Keratinocyte (primary cell): ENCODE measurements at regions not wholly inside any gene's neighbourhood (a gene's known extent, or its start where the extent isn't known, plus 50 kb on each side); places are given as distances from the start of the nearest gene placed in this dataset.

Source experiments
- DNase-seq: peaks from one replicate; pipeline ENCODE4 v3.0.0-alpha.2; 2011; ENCODE audit warnings: low read depth, missing footprints, low spot score
- FAIRE-seq: peaks from 2 replicates; lab custom pipeline; 2011; peaks lifted over from hg19 to GRCh38; lab: Jason Lieb, UNC
- H2AFZ ChIP-seq: 2 replicates; pipeline ENCODE4 v1.6.0; 2012; ENCODE audit warnings: low read length, control low read depth, inconsistent platforms; ENCODE audit not compliant: control insufficient read depth
- H3K27ac ChIP-seq: 2 replicates; pipeline ENCODE4 v1.5.1; 2011; ENCODE audit warnings: low read length; ENCODE audit not compliant: control insufficient read depth, insufficient read depth
- H3K27me3 ChIP-seq: 3 replicates; pipeline ENCODE4 v1.6.0; 2011; ENCODE audit warnings: low read length; ENCODE audit not compliant: control insufficient read depth, insufficient read depth; ENCODE audit errors: extremely low read depth
- H3K36me3 ChIP-seq, 2 experiments: 2 replicates in 1 of 2; 3 replicates in 1 of 2; pipeline ENCODE4 v1.5.1; 2011; ENCODE audit warnings: low read length in 2 of 2, mild to moderate bottlenecking in 1 of 2; ENCODE audit not compliant: control insufficient read depth in 2 of 2, insufficient read depth in 2 of 2; ENCODE audit errors: extremely low read depth in 1 of 2
- H3K4me1 ChIP-seq: 3 replicates; pipeline ENCODE4 v1.5.1; 2011; ENCODE audit warnings: low read length; ENCODE audit not compliant: control insufficient read depth, insufficient read depth; ENCODE audit errors: extremely low read depth
- H3K4me2 ChIP-seq: 3 replicates; pipeline ENCODE4 v1.6.0; 2011; ENCODE audit warnings: low read depth, low read length; ENCODE audit not compliant: control insufficient read depth, insufficient read depth; ENCODE audit errors: extremely low read depth
- H3K4me3 ChIP-seq, 3 experiments: fragments of 200-600 bp in 1 of 3; sonication (generic) in 1 of 3; 2 replicates in 2 of 3; 3 replicates in 1 of 3; pipeline ENCODE4 v1.5.1; 2011 to 2016; ENCODE audit warnings: low read length in 3 of 3, mild to moderate bottlenecking in 3 of 3, control low read depth in 2 of 3, inconsistent platforms in 1 of 3, low read depth in 1 of 3, mixed read lengths in 1 of 3, mixed run types in 1 of 3, moderate library complexity in 1 of 3; ENCODE audit not compliant: control insufficient read depth in 2 of 3, insufficient read depth in 2 of 3; ENCODE audit errors: extremely low read depth in 1 of 3
- H3K79me2 ChIP-seq: 2 replicates; pipeline ENCODE4 v1.6.0; 2012; ENCODE audit warnings: low read length; ENCODE audit not compliant: control insufficient read depth, insufficient read depth
- H3K9ac ChIP-seq: 3 replicates; pipeline ENCODE4 v1.6.0; 2011; ENCODE audit warnings: low read length; ENCODE audit not compliant: control insufficient read depth, insufficient read depth; ENCODE audit errors: extremely low read depth
- H3K9me1 ChIP-seq: 3 replicates; pipeline ENCODE4 v1.6.0; 2011; ENCODE audit warnings: low read length; ENCODE audit not compliant: control insufficient read depth, insufficient read depth; ENCODE audit errors: extremely low read depth
- H3K9me3 ChIP-seq: 2 replicates; pipeline ENCODE4 v1.5.1; 2012; ENCODE audit warnings: low read depth, low read length; ENCODE audit not compliant: control insufficient read depth
- H4K20me1 ChIP-seq: 3 replicates; pipeline ENCODE4 v1.6.0; 2011; ENCODE audit warnings: low read length; ENCODE audit not compliant: control insufficient read depth, insufficient read depth; ENCODE audit errors: extremely low read depth
- CTCF ChIP-seq, 3 experiments: IDR thresholded peaks in 1 of 3; conservative IDR thresholded peaks in 1 of 3; optimal IDR thresholded peaks in 1 of 3; 2 replicates in 2 of 3; 3 replicates in 1 of 3; pipeline versions ENCODE3 to v1.5.1; 2011; ENCODE audit warnings: low read length in 3 of 3, mild to moderate bottlenecking in 3 of 3, moderate library complexity in 2 of 3, control low read depth in 1 of 3, inconsistent platforms in 1 of 3; ENCODE audit not compliant: insufficient read depth in 2 of 3; ENCODE audit errors: extremely low read depth in 1 of 3
- EZH2 ChIP-seq: IDR thresholded peaks from one replicate; pipeline ENCODE4 v1.6.1; 2012; ENCODE audit warnings: inconsistent platforms, mild to moderate bottlenecking, low read length, moderate library complexity
- dilution Hi-C: fragments of 300-500 bp; cut with MboI; formaldehyde crosslinking; loops from one replicate; pipeline ENCODE4 v1.7.0; 2020; ENCODE audit warnings: low sequenced_read_pairs; ENCODE audit not compliant: extremely low pct_ligation_motif_present

GRCh38 chr7:136039577-136040345, 62.6 kb upstream of the MTPN start:
- no peak overlapping the region for H3K27ac ChIP-seq
- no peak overlapping the region for H3K4me3 ChIP-seq
- TF ChIP-seq CTCF (optimal IDR thresholded peaks at IDR 0.05 in 1 of 3, IDR thresholded peaks at IDR 0.05 in 1 of 3, conservative IDR thresholded peaks at IDR 0.05 in 1 of 3; ENCODE audit: extremely low read depth in 1 of 3, insufficient read depth in 2 of 3, low read length in 3 of 3) (no peak), EZH2 (no peak)
- H3K9ac ChIP-seq: no peak overlapping the region
- H3K9me1 ChIP-seq: no peaks in the 10 kb centered on the region
- H3K4me2 ChIP-seq: no peak overlapping the region
- H4K20me1 ChIP-seq: no peaks in the 10 kb centered on the region
- H3K9me3 ChIP-seq: no peaks in the 10 kb centered on the region
- H3K27me3 ChIP-seq: no peaks in the 10 kb centered on the region
- no peaks in the 10 kb centered on the region for H3K79me2 ChIP-seq
- dilution Hi-C loops: no loop called here
- H3K4me1 ChIP-seq: no peaks in the 10 kb centered on the region
- FAIRE-seq (no peak), DNase-seq (no peak)
- no peak overlapping the region for H2AFZ ChIP-seq
- H3K36me3 ChIP-seq: no peaks in the 10 kb centered on the region

GRCh38 chr7:136036336-136036735, 59.2 kb upstream of the MTPN start:
- DNase-seq (no peak), FAIRE-seq (no peak)
- H3K4me2 ChIP-seq: no peak overlapping the region
- no peak overlapping the region for H3K4me3 ChIP-seq
- H4K20me1 ChIP-seq: no peaks in the 10 kb centered on the region
- no peaks in the 10 kb centered on the region for H3K27me3 ChIP-seq
- H3K9me3 ChIP-seq: no peaks in the 10 kb centered on the region
- no peak for TF ChIP-seq EZH2
- no peak for TF ChIP-seq CTCF (optimal IDR thresholded peaks at IDR 0.05 in 1 of 3, IDR thresholded peaks at IDR 0.05 in 1 of 3, conservative IDR thresholded peaks at IDR 0.05 in 1 of 3; ENCODE audit: extremely low read depth in 1 of 3, insufficient read depth in 2 of 3, low read length in 3 of 3)
- dilution Hi-C loops: no loop called here
- no peak overlapping the region for H3K9ac ChIP-seq
- no peaks in the 10 kb centered on the region for H3K36me3 ChIP-seq
- no peak overlapping the region for H3K27ac ChIP-seq
- no peak overlapping the region for H2AFZ ChIP-seq
- no peaks in the 10 kb centered on the region for H3K9me1 ChIP-seq
- H3K4me1 ChIP-seq: no peaks in the 10 kb centered on the region
- H3K79me2 ChIP-seq: no peaks in the 10 kb centered on the region
